HG02678 (cell line): ENCODE measurements at regions not wholly inside any gene's neighbourhood (a gene's known extent, or its start where the extent isn't known, plus 50 kb on each side); places are given as distances from the start of the nearest gene placed in this dataset.

Source experiments
- ATAC-seq: cut with Tn5 transposase; IDR thresholded peaks from one replicate; pipeline ENCODE4 v1.9.1; 2021; ENCODE audit warnings: mild to moderate bottlenecking, moderate library complexity; ENCODE audit not compliant: unreplicated experiment

DNA sequence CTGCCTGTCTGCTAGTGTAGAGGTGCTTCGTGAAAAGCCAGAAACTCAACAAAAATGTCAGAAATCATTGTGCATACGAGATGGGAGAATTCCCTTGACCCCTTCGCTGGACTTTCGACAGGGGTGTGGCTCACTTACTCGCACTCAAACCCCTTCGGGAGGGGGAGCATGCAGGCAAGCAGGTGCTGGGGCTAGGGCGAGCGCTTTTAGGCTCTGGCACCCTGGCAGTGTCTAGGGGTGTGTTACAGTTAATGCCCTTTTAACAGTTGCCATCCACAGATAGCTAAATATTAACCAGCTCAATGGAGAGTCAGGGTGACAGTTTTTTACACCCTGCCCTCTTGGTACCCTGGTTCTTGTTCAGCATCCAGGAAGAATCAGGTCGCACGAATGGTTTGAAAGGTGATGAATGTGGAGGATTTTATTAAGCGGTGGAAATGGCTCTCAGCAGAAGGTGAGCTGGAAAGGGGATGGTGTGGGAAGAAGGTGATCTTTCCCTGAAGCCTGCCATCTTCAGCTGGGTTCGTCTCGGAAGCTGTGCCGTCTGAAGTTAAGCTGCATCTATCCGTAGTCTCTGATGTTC is 59.6 kb upstream of the SHANK2 start:
- no peak for ATAC-seq

GRCh38 chr11:71311176-71311925 is 59.0 kb upstream of the SHANK2 start:
- no peak for ATAC-seq

DNA sequence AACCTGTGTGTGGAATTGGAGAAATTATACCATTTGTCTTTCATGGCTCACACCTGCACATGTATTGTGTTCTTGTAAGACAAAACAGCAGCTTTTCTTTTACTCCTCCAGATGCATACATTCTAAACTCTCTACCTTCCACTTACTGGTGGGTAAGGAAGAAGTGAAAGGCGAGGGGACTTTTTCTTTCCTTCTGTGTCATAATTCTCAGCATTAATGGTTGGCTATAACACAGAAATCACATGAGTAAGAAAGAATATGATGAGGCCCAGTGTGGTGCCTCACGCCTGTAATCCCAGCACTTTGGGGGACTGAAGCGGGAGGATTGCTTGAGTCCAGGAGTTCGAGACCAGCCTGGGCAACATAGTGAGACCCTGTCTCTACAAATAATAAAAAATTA is 57.8 kb upstream of the SHANK2 start:
- ATAC-seq: no peak

DNA sequence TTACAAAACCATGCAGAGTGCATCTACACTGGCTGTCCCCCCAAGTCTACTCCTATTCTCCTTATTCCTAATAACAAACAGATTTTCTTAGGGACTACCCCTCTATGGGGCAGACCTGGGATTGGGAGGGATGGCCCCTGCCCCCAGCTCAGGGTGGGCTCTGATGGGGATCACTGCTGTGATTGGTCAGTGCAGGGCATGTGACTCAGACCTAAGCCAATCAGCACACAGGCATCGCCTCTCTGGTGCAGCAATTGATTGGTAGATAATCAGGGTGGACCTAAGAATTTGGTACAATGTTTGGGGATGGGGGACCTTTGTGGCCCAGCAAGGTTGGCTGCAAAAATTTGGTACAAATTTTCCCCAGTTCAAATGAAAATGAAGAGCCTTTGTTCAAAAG is 57.2 kb upstream of the SHANK2 start:
- ATAC-seq: no peak

- no peak for ATAC-seq
Measured at GRCh38 chr11:71309181-71309580, 56.8 kb upstream of the SHANK2 start.

GRCh38 chr11:71307811-71308645 is 55.7 kb upstream of the SHANK2 start:
- ATAC-seq: no peak

- ATAC-seq: no peak
Measured at GRCh38 chr11:71305451-71306125, 53.2 kb upstream of the SHANK2 start.

DNA sequence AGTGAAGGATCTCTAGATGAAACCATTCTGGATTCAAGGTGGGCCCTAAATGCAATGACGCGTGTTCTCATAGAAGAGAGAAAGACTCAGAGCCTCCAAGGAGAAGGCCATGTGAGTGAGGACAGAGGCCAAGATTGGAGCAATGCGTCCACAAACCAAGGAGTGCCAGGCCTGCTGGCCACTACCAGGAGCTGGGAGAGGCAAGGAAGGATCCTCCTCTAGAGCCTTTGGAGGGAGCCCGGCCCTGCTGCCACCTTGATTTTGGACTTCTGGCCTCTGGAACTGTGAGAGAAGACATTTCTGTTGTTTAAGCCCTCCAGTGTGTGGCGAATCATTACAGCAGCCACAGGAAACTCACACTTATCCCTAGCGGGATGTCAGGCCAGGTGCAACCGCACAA is 52.7 kb upstream of the SHANK2 start:
- no peak for ATAC-seq

- no peak for ATAC-seq
Measured at GRCh38 chr11:71304491-71304890, 52.1 kb upstream of the SHANK2 start.

DNA sequence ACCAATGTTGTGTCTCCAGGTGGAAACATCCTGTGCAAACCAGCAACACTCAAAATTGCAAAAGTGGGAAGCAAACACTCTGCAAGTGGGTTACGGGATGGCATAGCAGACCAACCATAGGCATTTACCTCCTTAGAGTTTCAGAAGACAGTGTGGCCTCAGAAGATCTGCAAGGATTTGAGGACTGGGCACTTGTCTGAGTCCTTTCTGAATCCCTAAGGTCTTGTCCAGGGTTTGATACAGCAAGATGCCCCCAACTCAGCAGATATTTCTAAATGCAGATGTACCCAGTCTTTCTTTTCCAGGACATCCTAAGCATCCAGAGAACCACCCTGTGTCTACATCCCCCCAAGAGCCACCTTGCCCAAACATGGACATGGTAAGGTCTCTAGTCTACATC is 51.7 kb upstream of the SHANK2 start:
- no peak for ATAC-seq

- ATAC-seq: no peak
Measured at GRCh38 chr11:71302911-71303310, 50.5 kb upstream of the SHANK2 start.

DNA sequence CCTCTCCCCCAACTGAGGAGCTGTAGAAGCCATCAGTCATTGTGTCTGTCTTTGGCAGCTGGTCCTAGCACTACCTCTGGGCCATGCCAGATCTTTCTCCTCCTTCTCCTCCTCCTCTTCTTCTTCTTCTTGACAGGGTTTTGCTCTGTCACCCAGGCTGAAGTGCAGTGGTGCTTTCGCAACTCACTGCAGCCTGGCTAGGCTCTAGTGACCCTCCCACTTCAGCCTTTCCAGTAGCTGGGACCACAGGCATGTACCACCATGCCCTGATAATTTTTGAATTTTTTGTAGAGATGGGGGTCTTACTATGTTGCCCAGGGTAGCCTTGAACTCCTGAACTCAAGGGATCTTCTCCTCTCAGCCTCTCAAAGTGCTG is 50.1 kb upstream of the SHANK2 start:
- ATAC-seq: no peak
